K562 (cell line): ENCODE measurements at regions not wholly inside any gene's neighbourhood (a gene's known extent, or its start where the extent isn't known, plus 50 kb on each side); places are given as distances from the start of the nearest gene placed in this dataset.
A peak's percentile ranks its signal among the peaks of the same experiment; 100 is the strongest.
"Not testable (repeated sequence)": the region's sequence is repeated elsewhere in the genome, so short reads cannot be mapped to it uniquely, and the experiment has no call there.

Source experiments
- ATAC-seq: fragments of 200-7000 bp; cut with Tn5 transposase; 3 replicates; pipeline ENCODE4 v1.9.1; 2020; ENCODE audit warnings: moderate library complexity
- BruUV-seq: library from RNA; stranded (reverse); fragments of 400-500 nt; replicated peaks from 2 replicates; lab custom pipeline; 2021; lab: Mats Ljungman, UMichigan
- CTCF ChIA-PET: fragments of 300-600 bp; formaldehyde crosslinking; extraction: SDS; loops from one replicate; lab custom pipeline; 2021; ENCODE audit warnings: low intra/inter-chr PET ratio; lab: Yijun Ruan, JAX
- POLR2A ChIA-PET: fragments of 300-600, 350-650 bp; sonication (Branson Sonifier 250); formaldehyde crosslinking; extraction: SDS; loops from one replicate; lab custom pipeline; 2021; ENCODE audit warnings: antibody characterized with exemption, inconsistent platforms; lab: Yijun Ruan, JAX
- DNase-seq, 4 experiments: peaks; one replicate each; pipeline versions ENCODE4 v3.0.0 to v3.0.0-alpha.2; 2011 to 2018; ENCODE audit warnings: low spot score in 3 of 4, mixed read lengths in 3 of 4; ENCODE audit errors: extremely low read depth in 1 of 4
- FAIRE-seq: peaks from 2 replicates; lab custom pipeline; 2011; peaks lifted over from hg19 to GRCh38; lab: Jason Lieb, UNC
- H2AFZ ChIP-seq: 2 replicates; pipeline ENCODE4 v1.6.0; 2011; ENCODE audit warnings: low read depth, low read length, control low read depth, inconsistent platforms
- H3K27ac ChIP-seq: fragments of 200-600 bp; 3 replicates; pipeline ENCODE4 v1.8.0; 2011; ENCODE audit warnings: low read depth, mild to moderate bottlenecking, control low read depth, inconsistent platforms, low read length, moderate library complexity, mixed read lengths; ENCODE audit errors: extremely low read depth
- H3K27me3 ChIP-seq, 2 experiments: fragments of 300-600 bp in 1 of 2; 2 replicates in 1 of 2; 3 replicates in 1 of 2; pipeline versions ENCODE4 v1.6.0 to v1.8.0; 2011; ENCODE audit warnings: inconsistent platforms in 2 of 2, low read length in 2 of 2, mild to moderate bottlenecking in 1 of 2, mixed read lengths in 1 of 2, moderate library complexity in 1 of 2; ENCODE audit not compliant: control insufficient read depth in 2 of 2, insufficient read depth in 2 of 2
- H3K36me3 ChIP-seq: fragments of 300-600 bp; 3 replicates; pipeline ENCODE4 v1.8.0; 2011; ENCODE audit warnings: mild to moderate bottlenecking, low read length, inconsistent platforms; ENCODE audit not compliant: control insufficient read depth, insufficient read depth
- H3K4me1 ChIP-seq, 2 experiments: fragments of 200-600 bp in 1 of 2; replicated peaks in 1 of 2; 2 replicates in 1 of 2; 3 replicates in 1 of 2; pipeline versions ENCODE4 v1.5.1 to v1.8.0; 2011; ENCODE audit warnings: inconsistent platforms in 2 of 2, low read length in 2 of 2, mild to moderate bottlenecking in 1 of 2, mixed read lengths in 1 of 2, moderate library complexity in 1 of 2; ENCODE audit not compliant: control insufficient read depth in 2 of 2, insufficient read depth in 2 of 2
- H3K4me2 ChIP-seq: 2 replicates; pipeline ENCODE4 v1.6.1; 2011; ENCODE audit warnings: low read length, control low read depth, inconsistent platforms, mixed read lengths; ENCODE audit not compliant: insufficient read depth
- H3K4me3 ChIP-seq: fragments of 200-600 bp; sonication (generic), shearing (Covaris generic); 2 replicates; pipeline ENCODE4 v1.5.1; 2016; ENCODE audit warnings: control low read depth, inconsistent platforms
- H3K79me2 ChIP-seq: fragments of 200-600 bp; 3 replicates; pipeline ENCODE4 v1.8.0; 2011; ENCODE audit warnings: low read length, inconsistent platforms; ENCODE audit not compliant: control insufficient read depth, insufficient read depth
- H3K9ac ChIP-seq, 2 experiments: 2 replicates each; pipeline versions ENCODE4 v1.6.0 to v1.6.1; 2011; ENCODE audit warnings: low read depth in 2 of 2, low read length in 2 of 2, control low read depth in 1 of 2, inconsistent platforms in 1 of 2, mild to moderate bottlenecking in 1 of 2, mixed read lengths in 1 of 2; ENCODE audit not compliant: insufficient read depth in 1 of 2
- H3K9me1 ChIP-seq: one replicate; pipeline ENCODE4 v1.6.0; 2011; ENCODE audit warnings: inconsistent platforms, mild to moderate bottlenecking, low read length, moderate library complexity; ENCODE audit not compliant: control insufficient read depth, insufficient read depth
- H3K9me3 ChIP-seq: replicated peaks from 2 replicates; pipeline ENCODE4 v1.5.1; 2011; ENCODE audit warnings: low read depth, low read length, inconsistent platforms; ENCODE audit not compliant: control insufficient read depth, insufficient read depth
- H4K20me1 ChIP-seq: replicated peaks from 2 replicates; pipeline ENCODE4 v1.6.1; 2011; ENCODE audit warnings: low read length, inconsistent platforms, mixed read lengths; ENCODE audit not compliant: control insufficient read depth, insufficient read depth
- HNRNPLL ChIP-seq: fragments of 200-400 bp; formaldehyde crosslinking; IDR thresholded peaks from 2 replicates; pipeline ENCODE4 v1.6.1; 2017; ENCODE audit warnings: low read length, low read depth, mild to moderate bottlenecking; ENCODE audit not compliant: poor library complexity, severe bottlenecking
- NCOA1 ChIP-seq: fragments of 450-650 bp; IDR thresholded peaks from 2 replicates; pipeline ENCODE4 v1.6.1; 2016; ENCODE audit warnings: low read depth
- SPI1 ChIP-seq: IDR thresholded peaks from 2 replicates; pipeline ENCODE4 v1.6.1; 2011; ENCODE audit warnings: low read depth, low read length, control low read depth, borderline replicate concordance
- USF2 ChIP-seq: sonication (generic); formaldehyde crosslinking; IDR thresholded peaks from 2 replicates; pipeline ENCODE4 v1.5.0; 2020; ENCODE audit warnings: missing genetic modification reagents
- WGBS: fragments of 100-300 bp; shearing (Covaris generic); methylation state at CpG from one replicate; pipeline ENCODE4 v1.1.6; 2016; ENCODE audit warnings: low coverage, mixed read lengths; ENCODE audit not compliant: insufficient coverage; ENCODE audit errors: missing lambda C conversion rate; 5-methylcytosine and 5-hydroxymethylcytosine counted together
- in situ Hi-C: fragments of 300-500 bp; cut with MboI; formaldehyde crosslinking; loops from 4 replicates; pipeline ENCODE4 v1.15.0; 2018; ENCODE audit warnings: inconsistent platforms, mixed read lengths
- intact Hi-C: fragments of 100-400 bp; cut with micrococcal nuclease; formaldehyde crosslinking; loops from 2 replicates; pipeline ENCODE4 v1.14.2; 2022

- TF ChIP-seq HNRNPLL (no peak), NCOA1 (no peak)
- TF ChIP-seq, all 486 proteins: peak for 0
Measured at GRCh38 chr17:55932973-55933372, 182.1 kb downstream of the PCTP start (continued).

GRCh38 chr17:55939181-55939810 lies 188.4 kb downstream of the PCTP start:
- H2AFZ ChIP-seq, FAIRE-seq, H3K9me3 ChIP-seq, intact Hi-C loops, H3K27me3 ChIP-seq, H3K4me2 ChIP-seq, H4K20me1 ChIP-seq, ATAC-seq, POLR2A ChIA-PET, H3K4me1 ChIP-seq, H3K4me3 ChIP-seq, DNase-seq, in situ Hi-C loops, H3K79me2 ChIP-seq, H3K36me3 ChIP-seq, H3K27ac ChIP-seq, CTCF ChIA-PET, BruUV-seq, H3K9me1 ChIP-seq, H3K9ac ChIP-seq: not testable (repeated sequence)
- 0% methylated on average over 8 of the region's 8 CpGs for WGBS

- BruUV-seq: no TSS peak
- H3K27me3 ChIP-seq: no peaks in the 10 kb centered on the region
- no peaks in the 10 kb centered on the region for H3K9me1 ChIP-seq
- H3K4me2 ChIP-seq: no peak overlapping the region
- intact Hi-C loops: loop anchor here (10.0 kb wide), 1 partner anchor 435 kb away; no protein-coding TSS in a partner anchor
- POLR2A ChIA-PET: no interaction called here
- no peak overlapping the region for H3K27ac ChIP-seq
- no peak overlapping the region for H3K9ac ChIP-seq
- no peak for ATAC-seq
- no peak overlapping the region for H3K4me3 ChIP-seq
- no peaks in the 10 kb centered on the region for H3K36me3 ChIP-seq
- DNase-seq: no peak
- FAIRE-seq: no peak
- H3K4me1 ChIP-seq: no peaks in the 10 kb centered on the region
- TF ChIP-seq SPI1 (peak; percentile 90), USF2 (CRISPR knock-in tag) (no peak)
- no peak overlapping the region for H2AFZ ChIP-seq
- CTCF ChIA-PET: no interaction called here
- no peaks in the 10 kb centered on the region for H3K79me2 ChIP-seq
- H3K9me3 ChIP-seq: no peaks in the 10 kb centered on the region
- H4K20me1 ChIP-seq: no peaks in the 10 kb centered on the region
- in situ Hi-C loops: no loop called here
- 6% methylated on average over 5 of the region's 5 CpGs for WGBS
Measured at GRCh38 chr17:55959756-55960155, 193.5 kb upstream of the ANKFN1 start.
